ENCODE measurements at regions not wholly inside any gene's neighbourhood (a gene's known extent, or its start where the extent isn't known, plus 50 kb on each side); places are given as distances from the start of the nearest gene placed in this dataset.

DNA sequence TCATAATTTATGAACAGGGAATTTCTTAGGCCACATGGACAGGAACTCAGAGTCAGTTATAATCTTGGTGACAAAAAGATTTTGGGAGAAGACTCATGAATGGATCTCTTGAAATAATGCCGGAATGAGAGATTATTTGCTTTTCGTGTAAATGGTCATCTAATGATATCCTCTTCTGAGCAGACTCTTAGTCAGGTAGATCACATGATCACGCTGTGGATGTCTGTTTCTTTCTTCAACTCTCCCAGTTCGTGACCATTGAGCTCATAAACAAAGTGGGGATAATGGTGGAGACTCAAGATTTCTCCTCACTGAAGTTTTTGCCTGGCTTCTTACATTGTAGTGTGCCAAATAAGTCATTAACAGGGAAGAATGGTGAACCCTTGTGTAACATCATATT is 133.1 kb upstream of the CBLB start:
- Histone ChIP-seq H3F3A (ENCODE audit: low read depth) (no peaks in the 10 kb centered on the region), H3K9me3 (ENCODE audit: low read depth) (no peaks in the 10 kb centered on the region), H3K4me2 (no peak overlapping the region), H3K27ac (no peak overlapping the region), H3K36me3 (no peaks in the 10 kb centered on the region), H3K79me2 (ENCODE audit: low read depth) (no peaks in the 10 kb centered on the region), H3K4me1 (no peaks in the 10 kb centered on the region), H2AFZ (replicated peaks) (no peak overlapping the region), H3K4me3 (no peak overlapping the region), H3K27me3 (no peaks in the 10 kb centered on the region), H4K20me1 (ENCODE audit: low read depth) (no peaks in the 10 kb centered on the region), H3K9ac (no peak overlapping the region)
- H3K27me3 Mint-ChIP-seq (ENCODE audit: insufficient read depth, low read depth): no peaks in the 10 kb centered on the region
- TF ChIP-seq EZH2 (IDR thresholded peaks at IDR 0.05) (no peak), EZH2phosphoT487 (IDR thresholded peaks at IDR 0.05) (no peak), CTCF (IDR thresholded peaks at IDR 0.05) (no peak)
- no peak overlapping the region for H3K4me3 Mint-ChIP-seq
- no peak for DNase-seq (ENCODE audit: low spot score)
- H3K36me3 Mint-ChIP-seq: no peaks in the 10 kb centered on the region
- peaks cover 13% of the 10 kb centered on the region for H3K9me3 Mint-ChIP-seq
- H3K4me1 Mint-ChIP-seq: peaks cover 6% of the 10 kb centered on the region
- no peak overlapping the region for H3K27ac Mint-ChIP-seq

- no peak overlapping the region for H3K27ac Mint-ChIP-seq
- H3K4me3 Mint-ChIP-seq: no peak overlapping the region
- Histone ChIP-seq H3K9ac (no peak overlapping the region), H3K27me3 (no peaks in the 10 kb centered on the region), H3K4me1 (no peaks in the 10 kb centered on the region), H2AFZ (replicated peaks) (no peak overlapping the region), H3F3A (ENCODE audit: low read depth) (no peaks in the 10 kb centered on the region), H4K20me1 (ENCODE audit: low read depth) (no peaks in the 10 kb centered on the region), H3K4me2 (no peak overlapping the region), H3K36me3 (no peaks in the 10 kb centered on the region), H3K79me2 (ENCODE audit: low read depth) (no peaks in the 10 kb centered on the region), H3K9me3 (ENCODE audit: low read depth) (no peaks in the 10 kb centered on the region), H3K4me3 (no peak overlapping the region), H3K27ac (no peak overlapping the region)
- no peak for DNase-seq (ENCODE audit: low spot score)
- peaks cover 8% of the 10 kb centered on the region for H3K9me3 Mint-ChIP-seq
- no peaks in the 10 kb centered on the region for H3K36me3 Mint-ChIP-seq
- TF ChIP-seq EZH2phosphoT487 (IDR thresholded peaks at IDR 0.05) (no peak), EZH2 (IDR thresholded peaks at IDR 0.05) (no peak), CTCF (IDR thresholded peaks at IDR 0.05) (no peak)
- H3K4me1 Mint-ChIP-seq: peaks cover 13% of the 10 kb centered on the region
- no peaks in the 10 kb centered on the region for H3K27me3 Mint-ChIP-seq (ENCODE audit: insufficient read depth, low read depth)
Measured at GRCh38 chr3:106004137-106004681, 135.4 kb upstream of the CBLB start.

DNA sequence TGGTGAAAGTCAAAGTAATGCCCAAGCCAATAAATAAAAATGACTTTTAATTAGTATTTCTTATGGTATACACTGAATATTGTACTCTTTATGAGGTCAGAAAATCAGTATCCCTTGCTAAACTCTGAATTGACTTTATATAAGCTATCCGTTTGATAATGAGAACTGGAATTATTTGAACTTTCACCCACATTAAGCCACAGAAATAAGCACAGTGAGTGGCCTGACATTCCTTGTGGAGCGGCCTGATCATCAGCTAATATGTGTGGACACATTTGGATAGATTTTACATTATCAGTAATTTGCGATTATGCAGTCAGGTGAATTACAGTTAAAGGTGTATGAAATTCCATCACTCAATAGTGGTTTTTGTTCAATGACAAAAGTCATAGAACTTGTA is 136.0 kb upstream of the CBLB start:
- no peak overlapping the region for H3K27ac Mint-ChIP-seq
- no peak overlapping the region for H3K4me3 ChIP-seq

More for the DNA sequence above, 136.0 kb upstream of the CBLB start:
- Histone ChIP-seq H2AFZ (replicated peaks) (no peak overlapping the region), H4K20me1 (ENCODE audit: low read depth) (no peaks in the 10 kb centered on the region), H3K27ac (no peak overlapping the region), H3K9ac (no peak overlapping the region), H3K4me2 (no peak overlapping the region), H3K27me3 (no peaks in the 10 kb centered on the region), H3K4me1 (no peaks in the 10 kb centered on the region), H3K36me3 (no peaks in the 10 kb centered on the region), H3F3A (ENCODE audit: low read depth) (no peaks in the 10 kb centered on the region), H3K9me3 (ENCODE audit: low read depth) (no peaks in the 10 kb centered on the region), H3K79me2 (ENCODE audit: low read depth) (no peaks in the 10 kb centered on the region)
- Mint-ChIP-seq H3K9me3 (peaks cover 5% of the 10 kb centered on the region), H3K4me3 (no peak overlapping the region), H3K4me1 (peaks cover 13% of the 10 kb centered on the region), H3K27me3 (ENCODE audit: insufficient read depth, low read depth) (no peaks in the 10 kb centered on the region), H3K36me3 (no peaks in the 10 kb centered on the region)
- TF ChIP-seq CTCF (IDR thresholded peaks at IDR 0.05) (no peak), EZH2 (IDR thresholded peaks at IDR 0.05) (no peak), EZH2phosphoT487 (IDR thresholded peaks at IDR 0.05) (no peak)
- DNase-seq (ENCODE audit: low spot score): no peak

All from neural progenitor cell (in vitro differentiated cells).